ENCODE measurements at regions not wholly inside any gene's neighbourhood (a gene's known extent, or its start where the extent isn't known, plus 50 kb on each side); places are given as distances from the start of the nearest gene placed in this dataset.
A peak's percentile ranks its signal among the peaks of the same experiment; 100 is the strongest.

DNA sequence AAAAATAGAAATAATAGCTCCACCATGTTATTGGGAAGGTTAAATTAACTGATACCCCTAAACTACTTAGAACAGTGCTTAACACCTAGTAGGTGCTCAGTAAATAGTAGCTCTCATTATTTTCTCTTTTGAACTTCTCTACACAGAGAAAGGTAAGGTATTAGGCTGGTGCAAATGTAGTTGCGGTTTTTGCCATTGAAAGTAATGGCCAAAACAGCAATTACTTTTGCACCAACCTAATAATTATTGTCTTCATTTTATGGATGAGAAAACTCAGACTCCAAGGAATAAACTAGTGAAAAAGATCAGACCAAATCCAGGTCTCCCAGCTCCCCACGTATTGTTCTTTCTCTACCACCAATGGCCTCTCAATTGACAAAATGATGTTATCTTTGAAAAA, 157.2 kb upstream of the TMPO start:
- no peak for DNase-seq

DNA sequence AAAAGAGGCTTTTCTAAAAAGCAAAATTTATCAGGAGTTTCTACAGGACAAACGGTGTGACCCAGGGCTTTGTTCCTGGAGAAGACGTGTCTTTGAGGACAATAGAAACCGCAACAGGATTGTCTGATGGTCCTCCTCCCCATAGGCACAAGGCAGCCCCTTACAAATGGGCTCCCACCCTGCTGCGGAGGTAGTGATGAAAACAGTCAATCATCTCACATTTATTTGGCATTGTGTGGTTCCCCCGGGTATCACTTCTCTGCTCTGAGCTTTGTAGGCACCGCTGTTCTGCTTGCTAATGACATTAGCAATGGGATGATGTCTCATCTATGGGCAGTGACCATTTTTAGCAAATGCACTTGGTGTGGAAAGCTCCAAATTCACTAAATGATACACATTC, 155.5 kb upstream of the TMPO start:
- DNase-seq: no peak

DNA sequence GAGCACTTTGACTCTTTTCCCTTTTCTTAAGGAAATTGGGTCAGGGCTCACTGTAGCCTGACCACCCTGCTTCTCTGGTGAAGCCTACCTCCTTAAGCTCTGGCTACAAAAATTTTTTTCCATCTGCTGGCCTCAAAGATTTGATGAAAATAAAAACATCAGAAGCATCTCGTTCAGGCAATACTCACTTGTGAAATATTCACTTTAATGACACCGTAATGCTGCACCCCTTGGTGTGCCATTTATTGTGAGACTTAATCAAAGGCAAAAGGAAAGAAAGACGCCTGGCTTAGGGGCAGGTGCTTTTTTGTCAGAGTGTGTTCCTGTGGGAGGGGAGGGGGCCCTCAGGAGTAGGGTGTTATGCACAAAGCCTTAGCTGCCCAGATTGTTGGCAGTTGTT, 155.0 kb upstream of the TMPO start:
- no peak for DNase-seq

DNA sequence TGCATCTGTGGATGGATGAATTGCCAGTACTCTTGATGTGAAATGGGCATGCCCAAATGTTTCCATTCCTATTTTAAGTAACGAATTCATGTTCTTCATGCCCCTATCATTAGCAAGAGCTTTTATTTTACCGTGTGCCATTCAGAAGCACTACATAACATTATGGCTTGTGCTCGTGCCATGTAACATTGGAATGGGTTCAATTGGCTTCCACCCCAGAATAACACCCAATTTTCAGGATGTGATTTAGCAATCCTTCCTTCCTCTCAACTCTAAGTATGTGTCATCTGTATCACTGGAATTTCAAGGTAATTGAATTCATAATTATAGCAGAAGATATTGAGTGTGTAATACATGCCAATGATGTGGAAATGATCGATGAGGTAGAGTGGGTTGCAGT, 145.8 kb upstream of the TMPO start:
- no peak for DNase-seq

DNA sequence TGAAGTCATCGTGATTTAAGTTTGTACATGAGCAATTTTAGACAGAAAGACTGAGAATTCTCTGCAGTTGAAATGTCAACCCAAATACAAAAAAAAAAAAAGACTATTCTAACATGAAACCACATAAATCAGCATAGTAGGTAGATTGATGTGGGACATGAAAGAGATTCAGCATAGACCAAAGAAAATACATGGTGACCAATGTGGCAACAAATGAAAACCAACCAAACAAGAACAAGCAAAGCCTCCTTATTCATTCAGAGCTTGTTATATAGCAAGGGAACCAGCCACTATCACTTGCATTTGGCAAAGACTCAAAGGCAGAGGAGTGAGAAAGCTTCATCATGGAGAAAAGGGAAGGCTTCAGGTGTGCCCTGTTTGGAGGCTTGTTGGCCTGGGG, 144.4 kb upstream of the TMPO start:
- DNase-seq: no peak

DNA sequence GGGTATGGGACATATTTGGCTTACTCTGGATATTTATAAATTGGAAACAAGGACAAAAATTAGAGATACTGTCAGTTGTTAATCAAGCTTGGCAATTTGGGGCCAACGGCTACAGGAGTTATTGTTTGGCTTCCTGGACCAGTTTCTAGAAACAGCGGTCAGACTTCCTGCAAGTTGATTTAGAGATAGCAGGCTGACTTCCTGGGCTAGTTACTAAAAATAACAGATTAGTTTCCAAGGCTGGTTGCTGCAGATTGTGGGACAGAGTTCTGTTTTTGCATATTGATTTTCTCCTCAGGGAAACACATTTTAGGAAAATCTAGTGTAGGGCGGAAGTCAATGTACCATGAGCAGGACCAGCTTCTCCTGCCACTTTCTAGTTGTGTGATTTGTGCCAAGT, 144.0 kb upstream of the TMPO start:
- DNase-seq: peak; percentile 10

DNA sequence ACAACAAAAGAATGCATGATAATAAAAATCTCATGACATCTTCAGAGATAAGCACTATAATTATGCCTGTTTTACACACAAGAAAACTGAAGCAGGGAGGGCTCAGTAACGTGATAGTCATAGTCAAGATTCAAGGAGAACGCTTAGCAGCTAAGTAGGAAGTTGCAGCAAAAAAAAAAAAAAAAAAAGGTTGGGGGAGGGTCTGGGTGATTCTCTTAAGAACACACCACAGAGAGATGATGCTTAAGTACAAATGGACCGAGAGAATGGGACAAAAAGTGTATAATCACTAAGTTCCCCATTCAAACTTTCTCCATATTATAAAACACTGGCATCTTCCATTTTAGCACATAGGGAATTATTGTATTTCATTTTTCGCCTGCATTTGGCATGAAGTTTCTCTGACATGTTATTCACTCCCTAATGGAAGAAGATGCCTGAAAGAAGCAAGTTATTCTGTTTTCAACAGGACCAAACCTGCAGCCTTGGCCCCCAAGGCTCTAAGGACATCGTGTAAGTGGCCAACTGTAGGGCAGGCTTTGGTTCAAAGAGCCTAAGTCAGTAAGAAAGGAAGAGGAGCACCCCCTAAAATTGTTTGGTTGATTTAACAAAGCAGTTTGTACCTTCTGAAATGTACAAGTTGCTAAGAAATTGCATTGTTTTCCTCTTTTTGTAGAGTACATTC, 142.9 kb upstream of the TMPO start:
- no peak for DNase-seq

DNA sequence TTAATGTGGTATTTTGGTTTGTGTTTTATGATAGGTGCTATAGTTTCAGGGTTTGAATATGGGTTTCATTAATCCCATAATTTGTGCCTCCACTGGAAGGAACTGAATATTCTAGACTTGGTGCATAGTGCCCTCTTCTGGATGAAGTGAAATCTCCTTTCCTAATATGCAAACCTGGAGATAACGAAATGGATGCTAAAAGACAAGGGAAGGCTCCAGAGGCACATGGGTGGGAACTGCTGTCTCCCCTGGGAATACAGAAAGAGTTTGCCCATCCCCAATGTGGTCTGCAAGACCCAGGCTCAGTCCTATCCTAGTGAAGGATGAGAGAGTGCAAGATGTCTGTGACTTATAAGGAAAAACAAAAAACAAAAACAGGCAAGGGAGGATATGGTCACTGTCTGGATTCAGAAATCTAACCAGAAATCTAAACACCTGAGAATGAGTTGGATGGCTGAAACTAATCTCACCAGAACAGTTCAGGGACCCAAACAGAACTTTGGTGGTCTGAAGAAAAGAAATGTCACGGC, 142.3 kb upstream of the TMPO start:
- DNase-seq: peak; percentile 59

DNA sequence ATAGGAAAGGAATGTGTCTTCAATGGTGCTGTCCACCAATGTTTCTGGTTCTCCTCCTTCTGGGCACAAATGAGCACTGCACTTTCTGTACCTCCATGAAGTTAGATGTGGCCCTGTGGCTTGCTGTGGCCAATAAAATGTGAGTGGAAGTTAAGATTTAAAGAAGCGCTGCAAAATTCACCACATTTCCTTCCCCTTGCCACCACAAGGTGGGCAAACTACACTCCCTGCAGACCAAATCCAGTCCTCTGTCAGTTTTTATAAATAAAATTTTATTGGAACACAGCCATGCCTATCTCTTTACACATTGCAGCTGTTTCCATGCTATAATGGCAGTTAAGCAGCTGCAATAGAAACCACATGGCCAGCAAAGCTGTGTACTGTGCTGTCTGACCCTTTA, 141.4 kb upstream of the TMPO start:
- no peak for DNase-seq

DNA sequence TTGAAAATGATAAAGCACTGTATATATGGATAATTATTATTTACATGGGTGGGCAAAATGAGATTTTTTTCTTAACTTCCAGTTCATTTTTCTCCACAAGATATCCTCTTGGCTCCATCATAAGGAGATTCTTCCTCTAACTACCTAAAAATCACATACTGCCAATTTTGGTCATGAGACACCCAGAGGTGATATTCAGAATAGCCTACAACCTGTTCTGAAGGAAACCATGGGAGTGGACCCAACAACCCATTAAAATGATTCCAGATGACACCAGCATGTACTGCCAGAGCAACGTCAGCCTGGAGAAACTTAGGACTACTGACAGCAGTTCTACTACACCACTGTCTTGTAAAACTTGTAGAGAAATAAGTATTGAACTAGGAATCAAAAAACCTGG, 136.3 kb upstream of the TMPO start:
- no peak for DNase-seq

DNA sequence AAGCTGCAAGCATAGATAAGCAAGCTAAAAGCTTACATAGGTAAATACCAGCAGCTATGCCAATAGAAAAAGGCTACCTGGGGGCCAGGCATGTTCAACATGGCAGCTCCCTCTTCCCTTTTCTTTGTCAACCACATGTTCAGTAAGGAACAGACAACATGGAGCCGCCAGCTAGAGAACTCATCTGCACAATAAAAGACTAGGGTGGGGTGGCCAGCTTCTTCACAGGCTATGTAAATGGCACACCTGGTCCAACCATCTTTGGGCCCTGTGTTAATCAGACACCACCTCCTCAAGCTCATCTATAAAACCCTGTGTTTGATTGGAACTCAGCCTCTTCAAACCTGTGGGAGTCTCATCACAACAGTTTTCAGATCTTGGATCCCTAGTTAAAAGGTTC, 129.7 kb upstream of the TMPO start:
- no peak for DNase-seq

DNA sequence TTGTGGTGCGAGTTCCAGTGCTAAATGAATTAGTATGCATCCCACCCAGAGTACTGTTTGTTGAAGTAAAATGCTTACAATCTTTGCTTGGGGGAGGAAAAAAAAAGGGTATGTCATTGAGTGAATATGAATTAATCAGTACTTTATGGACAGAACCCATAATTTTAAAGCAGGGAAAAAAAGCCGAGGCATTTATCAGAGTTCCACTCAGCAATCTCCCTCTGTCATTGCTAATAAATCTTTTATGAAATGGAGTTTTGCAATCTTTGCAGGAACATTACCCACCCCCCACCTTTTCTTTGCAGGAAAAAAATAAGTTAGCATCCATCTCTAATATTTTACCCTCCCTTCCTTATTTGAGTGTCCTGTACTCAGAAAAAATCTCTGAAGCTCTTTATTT, 127.9 kb upstream of the TMPO start:
- DNase-seq: no peak

DNA sequence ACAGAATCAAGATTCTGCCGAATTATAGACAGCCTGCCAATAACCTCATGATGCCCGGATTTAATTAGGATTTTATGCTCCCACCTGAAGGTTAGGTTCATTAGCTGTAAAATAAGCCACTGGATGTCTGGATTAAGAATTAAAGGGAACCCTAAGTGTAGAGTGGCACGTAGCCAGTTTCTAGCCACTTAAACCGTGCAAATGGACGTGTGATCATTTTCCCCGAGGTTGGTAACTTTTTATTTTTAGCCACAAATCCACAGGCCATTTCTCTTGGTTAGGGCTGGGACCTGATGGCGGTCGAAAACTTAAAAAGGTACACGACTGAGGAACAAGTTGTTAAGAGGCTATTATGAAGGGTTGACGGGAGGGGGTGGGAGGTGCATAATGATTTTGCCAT, 127.3 kb upstream of the TMPO start:
- DNase-seq: no peak

DNA sequence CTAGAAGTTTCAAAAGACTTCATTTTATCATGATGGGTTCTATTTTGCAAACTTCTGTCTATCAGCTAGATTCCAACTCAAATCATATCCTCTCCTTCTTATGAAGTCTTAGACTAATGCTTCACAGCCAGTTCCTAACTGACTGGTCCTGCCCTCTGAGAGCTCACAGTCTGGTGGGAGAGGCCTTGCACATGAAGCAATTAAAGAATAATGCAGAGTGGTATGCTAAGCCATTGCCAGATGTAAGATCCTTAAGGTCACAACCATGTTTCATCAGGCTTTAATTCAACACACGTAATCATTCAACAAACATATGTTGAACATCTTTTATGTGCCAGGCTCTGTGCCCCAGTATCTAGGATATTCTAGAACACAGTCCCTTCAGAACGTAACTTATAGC, 125.8 kb upstream of the TMPO start:
- DNase-seq: no peak

DNA sequence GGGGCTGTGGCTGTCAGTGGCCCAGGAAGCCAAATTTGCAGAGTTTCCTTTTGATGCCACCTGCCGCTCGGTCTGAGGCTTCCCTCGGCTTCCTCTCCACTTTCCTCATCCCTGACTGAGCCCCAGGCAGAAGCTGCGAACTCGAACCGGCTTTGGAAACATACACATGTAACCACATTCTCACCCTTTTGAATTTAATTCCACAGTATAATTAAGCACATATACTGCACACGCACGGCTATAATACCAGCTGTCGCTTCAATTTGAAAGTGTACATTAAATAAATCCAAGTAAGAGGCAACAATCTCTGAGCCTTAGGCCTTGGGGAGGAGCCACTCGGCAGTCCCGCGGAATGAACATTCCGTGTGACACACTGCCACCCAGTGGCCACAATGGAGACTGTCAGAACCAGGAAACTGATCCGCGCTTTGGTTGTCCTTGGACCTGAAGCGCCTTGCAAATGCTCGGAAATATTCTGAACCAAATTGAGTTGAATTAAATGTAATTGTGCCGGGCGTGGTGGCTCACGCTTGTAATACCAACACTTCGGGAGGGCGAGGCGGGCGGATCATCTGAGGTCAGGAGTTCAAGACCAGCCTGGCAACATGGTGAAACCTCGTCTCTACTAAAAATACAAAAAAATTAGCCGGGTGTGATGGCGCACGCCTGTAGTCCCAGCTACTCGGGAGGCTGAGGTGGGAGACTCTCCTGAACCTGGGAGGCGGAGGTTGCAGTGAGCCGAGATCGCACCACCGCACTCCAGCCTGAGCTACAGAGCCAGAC, 117.9 kb upstream of the TMPO start:
- DNase-seq: peak; percentile 79

DNA sequence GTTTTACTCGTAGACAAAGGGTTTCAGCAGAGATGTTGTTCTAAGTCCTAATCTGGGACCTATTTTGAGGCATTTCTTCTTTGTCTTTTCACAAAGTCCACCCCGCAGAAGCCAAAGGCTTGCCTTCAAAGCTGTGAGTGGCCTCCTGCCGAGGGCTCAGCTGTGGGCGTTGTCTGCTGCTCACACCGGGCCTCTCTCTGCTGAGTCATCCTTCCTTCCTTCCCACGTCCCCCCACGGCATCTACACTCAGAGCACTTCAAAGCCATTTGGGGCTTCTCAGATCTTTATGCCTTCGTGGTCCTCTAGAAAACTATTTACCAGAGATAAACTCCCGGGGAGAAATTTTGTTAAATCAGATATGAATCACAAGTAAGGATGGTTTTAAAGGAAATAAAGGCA, 115.9 kb upstream of the TMPO start:
- DNase-seq: peak; percentile 70

DNA sequence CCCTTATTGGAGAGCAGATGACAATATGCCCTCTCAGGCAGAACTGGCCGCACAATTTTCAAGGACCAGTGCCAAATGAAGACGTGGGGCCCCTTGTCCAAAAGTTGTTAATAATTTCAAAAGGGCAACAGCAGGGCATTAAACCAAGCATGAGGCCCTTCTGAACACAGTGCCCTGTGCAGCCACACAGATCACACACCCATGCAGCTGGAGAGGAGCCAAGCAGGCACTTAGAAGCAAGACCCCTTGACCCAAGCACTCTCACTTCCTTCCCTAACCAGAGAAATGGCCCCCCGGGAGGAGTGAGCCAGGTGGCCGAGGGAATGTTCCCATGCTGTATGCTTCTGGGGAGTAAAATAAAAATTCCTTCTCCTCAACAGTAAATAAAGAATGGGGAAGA, 114.0 kb upstream of the TMPO start:
- no peak for DNase-seq

DNA sequence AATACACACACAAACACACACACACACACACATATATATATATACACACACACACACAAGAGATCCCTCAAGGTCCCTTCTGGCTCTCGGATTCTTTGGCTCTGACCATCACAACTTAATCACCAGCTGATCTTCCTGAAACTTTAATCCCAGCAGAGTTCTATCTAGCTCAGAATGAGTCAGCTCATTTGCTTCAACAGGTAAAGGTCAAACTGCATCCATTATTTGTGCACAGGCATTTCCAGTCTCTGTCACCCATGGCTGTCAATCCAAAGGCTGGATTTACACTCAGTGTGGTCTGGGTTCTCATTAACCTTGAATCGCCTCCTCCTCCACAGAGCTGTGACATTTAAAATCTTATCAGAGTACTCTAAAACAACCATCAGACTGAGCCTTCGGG, 113.3 kb upstream of the TMPO start:
- DNase-seq: no peak

DNA sequence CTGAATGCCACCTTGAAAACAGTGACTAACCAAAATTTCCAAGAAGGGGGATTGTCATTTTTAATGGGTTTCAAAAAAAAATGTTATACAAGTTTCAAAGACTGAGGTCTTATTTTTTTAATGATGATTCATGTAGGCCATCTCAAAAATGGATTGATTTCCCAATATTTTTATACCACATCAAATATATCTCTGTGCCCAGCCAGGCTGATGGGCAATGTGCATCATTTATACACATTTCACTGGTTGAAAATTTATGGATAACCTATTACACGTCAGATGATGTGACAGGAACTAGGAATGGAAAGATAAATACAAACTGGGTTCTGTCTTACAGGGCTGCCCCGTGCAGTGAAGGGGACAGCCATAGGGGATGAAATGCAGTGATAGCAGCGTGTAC, 112.7 kb upstream of the TMPO start:
- no peak for DNase-seq

DNA sequence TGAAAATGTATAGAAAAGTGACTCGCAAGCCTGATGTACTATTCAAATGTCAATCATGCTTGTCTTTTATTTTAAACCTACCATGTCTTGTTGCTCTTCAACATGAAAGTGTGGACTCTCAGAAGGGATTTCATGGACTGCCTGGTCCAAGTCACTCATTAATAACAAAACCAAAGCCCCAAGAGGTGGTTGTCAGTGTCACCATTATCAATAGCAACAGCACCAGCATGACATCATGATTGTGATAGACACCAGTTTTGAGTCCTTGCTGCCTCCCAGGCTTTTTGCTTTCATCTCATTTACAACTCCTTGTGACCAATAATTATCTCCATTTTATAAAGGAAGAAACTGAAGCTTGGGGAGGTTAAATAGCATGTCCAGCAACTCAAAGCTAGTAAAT, 112.0 kb upstream of the TMPO start:
- no peak for DNase-seq

DNA sequence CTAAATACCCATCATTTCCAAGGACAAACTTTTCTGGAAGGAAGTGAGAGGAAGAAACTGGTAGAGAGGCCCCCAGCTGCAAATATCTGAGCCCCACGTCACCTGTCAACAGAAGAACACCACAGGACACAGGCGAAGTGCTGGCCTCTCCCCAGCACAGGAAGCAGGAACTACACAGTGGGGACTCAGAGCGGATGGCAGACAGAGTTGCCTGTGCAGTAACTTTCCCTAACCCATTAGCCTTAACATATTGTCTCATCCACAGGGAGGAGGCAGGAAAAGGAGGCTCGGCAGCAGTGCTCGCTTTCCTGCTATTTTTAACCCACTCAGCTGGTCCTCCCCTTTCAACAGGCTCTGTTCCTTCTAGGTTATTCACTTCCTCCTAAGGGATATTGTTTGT, 111.5 kb upstream of the TMPO start:
- no peak for DNase-seq

DNA sequence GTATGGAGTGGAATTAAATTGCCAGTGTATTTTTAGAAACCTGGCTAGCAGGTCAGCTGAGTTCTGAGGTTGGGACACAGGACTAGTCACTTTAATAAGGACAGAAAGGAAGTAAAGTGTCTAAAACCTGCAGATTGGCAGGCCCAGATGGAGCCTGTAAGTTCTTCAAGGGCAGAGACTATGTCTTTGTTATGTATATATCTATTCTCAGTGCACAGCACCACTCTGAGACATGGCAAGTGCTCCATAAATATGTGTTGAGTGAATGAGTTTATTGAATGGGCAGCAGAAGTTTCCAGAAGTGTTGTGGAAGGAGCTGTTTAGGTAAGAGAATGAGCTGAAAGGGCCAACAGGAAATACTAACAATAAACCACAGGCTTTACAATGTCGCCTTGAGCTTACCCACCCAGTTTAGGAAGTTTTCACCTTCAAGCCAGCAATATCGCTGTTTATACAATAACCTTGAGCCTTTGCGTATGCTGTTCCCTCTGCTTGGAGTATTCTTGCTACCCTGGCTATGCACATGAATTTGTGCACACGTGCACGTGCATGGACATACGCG, 109.5 kb upstream of the TMPO start:
- DNase-seq: no peak

DNA sequence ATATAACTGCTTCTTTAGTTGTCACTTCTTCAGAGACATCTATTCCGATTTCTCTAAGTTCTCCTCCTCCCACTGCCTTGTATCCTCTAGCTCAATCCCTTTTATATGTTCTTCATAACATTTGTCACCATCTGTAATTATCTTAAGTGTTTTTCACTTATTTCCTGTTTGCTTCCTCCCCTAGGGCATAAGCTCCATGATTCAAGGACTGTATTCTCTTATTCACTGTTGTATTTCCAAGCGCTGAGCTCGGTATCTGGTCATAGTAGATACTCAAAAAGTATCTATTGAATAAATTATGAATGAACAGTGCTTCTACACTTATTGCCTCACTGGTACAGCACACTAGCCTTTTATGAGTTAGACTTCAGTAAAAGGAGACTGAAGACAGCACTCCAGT, 109.0 kb upstream of the TMPO start:
- DNase-seq: no peak

DNA sequence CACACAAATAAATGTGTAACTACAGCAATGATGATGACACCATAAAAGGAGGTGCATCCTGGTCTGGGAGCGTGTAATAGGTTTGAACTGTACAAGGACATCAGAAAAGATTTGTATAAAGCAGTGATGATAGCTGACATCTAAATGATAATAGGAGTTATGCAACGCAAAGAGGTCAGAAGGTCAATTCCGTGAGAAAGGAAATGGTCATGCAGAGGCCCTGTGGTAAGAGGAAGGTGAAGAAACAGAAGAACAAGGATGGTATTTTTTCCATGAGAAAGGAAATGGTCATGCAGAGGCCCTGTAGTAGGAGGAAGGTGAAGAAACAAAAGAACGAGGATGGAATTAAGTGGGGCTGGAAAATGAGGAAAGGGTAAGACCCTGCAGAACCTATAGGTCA, 106.7 kb upstream of the TMPO start:
- DNase-seq: no peak

Measured in hematopoietic multipotent progenitor cell treated with erythropoietin and hydrocortisone succinate and interleukin-3 and kit ligand, for 8 days (in vitro differentiated cells).